WTC11 (cell line): ENCODE measurements at regions not wholly inside any gene's neighbourhood (a gene's known extent, or its start where the extent isn't known, plus 50 kb on each side); places are given as distances from the start of the nearest gene placed in this dataset.

Source experiments
- ATAC-seq: fragments of 200-7000 bp; cut with Tn5 transposase; 2 replicates; pipeline ENCODE4 v1.10.0; 2021; ENCODE audit warnings: mild to moderate bottlenecking, moderate library complexity
- CTCF ChIA-PET: fragments of 300-600 bp; sonication (Branson Sonifier 250); formaldehyde crosslinking; loops from one replicate; lab custom pipeline; 2021; ENCODE audit warnings: antibody characterized with exemption; lab: Charles Lee
- POLR2A ChIA-PET: fragments of 350-600 bp; sonication (Branson Sonifier 250); formaldehyde crosslinking; loops from one replicate; lab custom pipeline; 2021; ENCODE audit warnings: antibody characterized with exemption; lab: Charles Lee
- DNase-seq: peaks from one replicate; pipeline ENCODE4 v3.0.0; 2021; ENCODE audit warnings: low spot score
- H3K27ac Mint-ChIP-seq: 2 replicates; pipeline ENCODE4 v1.8.0; 2021; ENCODE audit warnings: mixed read lengths
- H3K27me3 Mint-ChIP-seq: 2 replicates; pipeline ENCODE4 v1.8.0; 2021; ENCODE audit warnings: low read depth, mild to moderate bottlenecking, moderate library complexity, mixed read lengths
- H3K36me3 Mint-ChIP-seq: 2 replicates; pipeline ENCODE4 v1.8.0; 2021; ENCODE audit warnings: mixed read lengths
- H3K4me1 Mint-ChIP-seq: 2 replicates; pipeline ENCODE4 v1.8.0; 2022; ENCODE audit warnings: mixed read lengths
- H3K4me3 Mint-ChIP-seq: 2 replicates; pipeline ENCODE4 v1.8.0; 2021; ENCODE audit warnings: mild to moderate bottlenecking, moderate library complexity, mixed read lengths
- H3K9me3 Mint-ChIP-seq: 2 replicates; pipeline ENCODE4 v1.8.0; 2021; ENCODE audit warnings: mixed read lengths
- AFF4 ChIP-seq: sonication (generic); formaldehyde crosslinking; IDR thresholded peaks from 2 replicates; pipeline ENCODE4 v1.8.1; 2023; ENCODE audit warnings: mild to moderate bottlenecking, missing genetic modification reagents, borderline replicate concordance
- CREM ChIP-seq: sonication (generic); formaldehyde crosslinking; IDR thresholded peaks from 2 replicates; pipeline ENCODE4 v1.8.1; 2022; ENCODE audit warnings: mild to moderate bottlenecking, missing genetic modification reagents, moderate library complexity
- E2F1 ChIP-seq: sonication (generic); formaldehyde crosslinking; IDR thresholded peaks from 2 replicates; pipeline ENCODE4 v1.8.0; 2022; ENCODE audit warnings: mild to moderate bottlenecking, missing genetic modification reagents
- EMX1 ChIP-seq: fragments of 250-450 bp; sonication (Bioruptor Pico); IDR thresholded peaks from 2 replicates; pipeline ENCODE4 v1.8.0; 2021; ENCODE audit warnings: mild to moderate bottlenecking
- FOXK1 ChIP-seq: sonication (generic); formaldehyde crosslinking; IDR thresholded peaks from 2 replicates; pipeline ENCODE4 v1.8.0; 2022; ENCODE audit warnings: mild to moderate bottlenecking, moderate library complexity, missing genetic modification reagents
- GTF2I ChIP-seq: fragments of 250-450 bp; sonication (Bioruptor Pico); conservative IDR thresholded peaks from 2 replicates; pipeline ENCODE4 v1.4.0; 2021; ENCODE audit warnings: mild to moderate bottlenecking
- HMGXB4 ChIP-seq: sonication (generic); formaldehyde crosslinking; IDR thresholded peaks from 2 replicates; pipeline ENCODE4 v1.8.1; 2023; ENCODE audit warnings: mild to moderate bottlenecking, moderate library complexity, missing genetic modification reagents
- IRF2 ChIP-seq: sonication (generic); formaldehyde crosslinking; IDR thresholded peaks from 2 replicates; pipeline ENCODE4 v1.8.0; 2022; ENCODE audit warnings: low read depth, missing genetic modification reagents, borderline replicate concordance
- MLX ChIP-seq: sonication (generic); formaldehyde crosslinking; IDR thresholded peaks from 2 replicates; pipeline ENCODE4 v1.8.1; 2023; ENCODE audit warnings: mild to moderate bottlenecking, missing genetic modification reagents, moderate library complexity
- NFYB ChIP-seq: sonication (generic); formaldehyde crosslinking; conservative IDR thresholded peaks from 2 replicates; pipeline ENCODE4 v1.8.0; 2022; ENCODE audit warnings: low read depth, missing genetic modification reagents
- PRRX2 ChIP-seq: fragments of 250-450 bp; sonication (Bioruptor Pico); IDR thresholded peaks from 2 replicates; pipeline ENCODE4 v1.8.0; 2021; ENCODE audit warnings: mild to moderate bottlenecking
- RORB ChIP-seq: fragments of 250-450 bp; sonication (Bioruptor Pico); IDR thresholded peaks from 2 replicates; pipeline ENCODE4 v1.9.0; 2021; ENCODE audit warnings: mild to moderate bottlenecking
- TEAD4 ChIP-seq: sonication (generic); formaldehyde crosslinking; IDR thresholded peaks from 2 replicates; pipeline ENCODE4 v1.8.0; 2022; ENCODE audit warnings: mild to moderate bottlenecking, missing genetic modification reagents
- ZNF121 ChIP-seq: sonication (generic); formaldehyde crosslinking; IDR thresholded peaks from 2 replicates; pipeline ENCODE4 v1.8.0; 2023; ENCODE audit warnings: missing genetic modification reagents
- ZNF512 ChIP-seq: sonication (generic); formaldehyde crosslinking; IDR thresholded peaks from 2 replicates; pipeline ENCODE4 v1.8.1; 2022; ENCODE audit warnings: missing genetic modification reagents, borderline replicate concordance
- ZNF532 ChIP-seq: fragments of 250-450 bp; sonication (Bioruptor Pico); IDR thresholded peaks from 2 replicates; pipeline ENCODE4 v1.9.0; 2021; ENCODE audit warnings: mild to moderate bottlenecking, borderline replicate concordance

GRCh38 chr2:120622886-120623753, 112.5 kb upstream of the GLI2 start (continued):
- TF ChIP-seq GTF2I = no peak

GRCh38 chr2:120624061-120624737, 111.5 kb upstream of the GLI2 start:
- ChIA-PET CTCF (no interaction called here), POLR2A (no interaction called here)
- Mint-ChIP-seq H3K4me3 (no peak overlapping the region), H3K27ac (no peak overlapping the region), H3K27me3 (peaks cover 22% of the 10 kb centered on the region), H3K4me1 (no peaks in the 10 kb centered on the region), H3K36me3 (no peaks in the 10 kb centered on the region), H3K9me3 (peaks cover 3% of the 10 kb centered on the region; the same call in 1 of the 2 replicates)
- ATAC-seq (no peak), DNase-seq (no peak)
- TF ChIP-seq ZNF532 (CRISPR knock-in tag) (no peak), ZNF121 (no peak), E2F1 (no peak), FOXK1 (CRISPR knock-in tag) (no peak), TEAD4 (no peak), MLX (CRISPR knock-in tag) (no peak), AFF4 (no peak)

GRCh38 chr2:120624738-120625446, 110.8 kb upstream of the GLI2 start:
- ChIA-PET CTCF (no interaction called here), POLR2A (no interaction called here)
- Mint-ChIP-seq H3K27ac (no peak overlapping the region), H3K27me3 (peaks cover 22% of the 10 kb centered on the region), H3K4me3 (no peak overlapping the region), H3K4me1 (no peaks in the 10 kb centered on the region), H3K9me3 (peaks cover 3% of the 10 kb centered on the region; the same call in 1 of the 2 replicates), H3K36me3 (no peaks in the 10 kb centered on the region)
- ATAC-seq (no peak), DNase-seq (no peak)
- TF ChIP-seq IRF2 (no peak), EMX1 (no peak), ZNF512 (no peak), TEAD4 (no peak), HMGXB4 (CRISPR knock-in tag) (no peak), PRRX2 (CRISPR knock-in tag) (no peak), CREM (CRISPR knock-in tag) (no peak), NFYB (CRISPR knock-in tag) (no peak), RORB (CRISPR knock-in tag) (no peak)
